ENCODE measurements at regions not wholly inside any gene's neighbourhood (a gene's known extent, or its start where the extent isn't known, plus 50 kb on each side); places are given as distances from the start of the nearest gene placed in this dataset.

DNA sequence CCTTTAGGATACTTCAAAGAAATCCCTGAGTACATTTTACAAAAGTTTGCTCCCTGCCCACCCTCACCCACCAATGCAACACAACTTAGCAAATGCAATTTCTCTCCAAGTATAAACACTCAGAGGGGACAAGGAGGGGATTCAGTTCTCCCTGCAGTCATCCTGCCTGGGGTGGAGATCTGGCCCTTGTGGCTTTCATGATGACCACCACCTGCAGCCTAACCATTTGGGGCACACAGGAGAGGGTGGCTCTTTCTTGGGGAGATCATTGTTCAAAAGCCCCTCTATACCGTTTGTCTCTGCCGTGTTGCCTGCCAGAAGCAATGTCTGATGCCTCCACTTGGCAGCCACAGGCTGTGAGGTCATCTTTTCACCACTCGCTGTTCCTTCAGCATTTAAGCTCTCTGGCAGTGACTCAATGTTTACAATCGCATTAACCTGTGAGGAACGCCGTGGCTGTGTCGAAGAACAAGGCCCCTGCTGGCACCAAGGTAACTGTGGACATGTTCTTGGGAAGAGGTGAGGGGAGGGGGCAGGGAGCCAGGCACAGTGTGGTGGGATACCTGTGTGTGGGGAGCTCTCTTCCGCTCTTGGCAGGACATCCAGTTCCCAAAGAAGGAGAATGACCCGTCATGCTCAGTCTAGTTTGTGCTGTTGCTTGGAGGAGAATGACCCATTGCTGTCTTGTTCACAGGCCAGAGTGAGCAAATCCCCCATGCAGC, 103.9 kb upstream of the DUSP10 start:
- TF ChIP-seq POLR2A (IDR thresholded peaks at IDR 0.05) (no peak), EP300 (IDR thresholded peaks at IDR 0.05) (no peak)
- TF ChIP-seq, protein P1, sequence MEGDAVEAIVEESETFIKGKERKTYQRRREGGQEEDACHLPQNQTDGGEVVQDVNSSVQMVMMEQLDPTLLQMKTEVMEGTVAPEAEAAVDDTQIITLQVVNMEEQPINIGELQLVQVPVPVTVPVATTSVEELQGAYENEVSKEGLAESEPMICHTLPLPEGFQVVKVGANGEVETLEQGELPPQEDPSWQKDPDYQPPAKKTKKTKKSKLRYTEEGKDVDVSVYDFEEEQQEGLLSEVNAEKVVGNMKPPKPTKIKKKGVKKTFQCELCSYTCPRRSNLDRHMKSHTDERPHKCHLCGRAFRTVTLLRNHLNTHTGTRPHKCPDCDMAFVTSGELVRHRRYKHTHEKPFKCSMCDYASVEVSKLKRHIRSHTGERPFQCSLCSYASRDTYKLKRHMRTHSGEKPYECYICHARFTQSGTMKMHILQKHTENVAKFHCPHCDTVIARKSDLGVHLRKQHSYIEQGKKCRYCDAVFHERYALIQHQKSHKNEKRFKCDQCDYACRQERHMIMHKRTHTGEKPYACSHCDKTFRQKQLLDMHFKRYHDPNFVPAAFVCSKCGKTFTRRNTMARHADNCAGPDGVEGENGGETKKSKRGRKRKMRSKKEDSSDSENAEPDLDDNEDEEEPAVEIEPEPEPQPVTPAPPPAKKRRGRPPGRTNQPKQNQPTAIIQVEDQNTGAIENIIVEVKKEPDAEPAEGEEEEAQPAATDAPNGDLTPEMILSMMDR (IDR thresholded peaks at IDR 0.05) = no peak

All from stomach (tissue), 4 donors.